Activated T-cell treated with anti-CD3 and anti-CD28 coated beads, Interleukin-2, amount 50 U/mL, for 1 hour (primary cell): ENCODE measurements at regions not wholly inside any gene's neighbourhood (a gene's known extent, or its start where the extent isn't known, plus 50 kb on each side); places are given as distances from the start of the nearest gene placed in this dataset.

Experiments
- DNase-seq: peaks from one replicate; pipeline ENCODE4 v3.0.0-alpha.2; 2020

DNA sequence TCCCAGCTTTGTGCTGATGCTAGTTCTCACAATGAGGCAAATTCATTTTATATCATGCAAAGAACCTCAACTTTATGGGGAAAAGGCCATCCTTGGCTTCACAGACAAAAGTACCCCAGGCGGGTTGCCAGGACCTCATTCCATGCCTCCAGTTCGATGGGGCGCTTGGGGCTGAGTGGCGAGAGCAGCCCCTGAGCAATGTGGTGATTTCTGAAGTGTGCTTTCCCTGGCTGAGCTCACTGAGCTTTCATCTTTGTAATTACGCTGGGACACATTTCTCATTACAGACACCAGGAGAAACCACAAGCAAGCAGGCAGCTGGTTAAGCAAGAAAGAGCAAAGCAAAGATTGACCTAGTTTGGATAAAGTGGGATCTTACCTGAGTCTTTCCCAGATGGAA lies 301.5 kb upstream of the CDH4 start:
- no peak for DNase-seq

GRCh38 chr20:60950974-60951373 lies 301.1 kb upstream of the CDH4 start:
- no peak for DNase-seq

GRCh38 chr20:60952861-60953260 lies 299.2 kb upstream of the CDH4 start:
- DNase-seq, result no peak

GRCh38 chr20:60953321-60953720 lies 298.7 kb upstream of the CDH4 start:
- DNase-seq, result no peak

- no peak for DNase-seq
Observed at GRCh38 chr20:60955706-60956105, 296.4 kb upstream of the CDH4 start.

GRCh38 chr20:60956194-60956593 lies 295.9 kb upstream of the CDH4 start:
- no peak for DNase-seq

DNA sequence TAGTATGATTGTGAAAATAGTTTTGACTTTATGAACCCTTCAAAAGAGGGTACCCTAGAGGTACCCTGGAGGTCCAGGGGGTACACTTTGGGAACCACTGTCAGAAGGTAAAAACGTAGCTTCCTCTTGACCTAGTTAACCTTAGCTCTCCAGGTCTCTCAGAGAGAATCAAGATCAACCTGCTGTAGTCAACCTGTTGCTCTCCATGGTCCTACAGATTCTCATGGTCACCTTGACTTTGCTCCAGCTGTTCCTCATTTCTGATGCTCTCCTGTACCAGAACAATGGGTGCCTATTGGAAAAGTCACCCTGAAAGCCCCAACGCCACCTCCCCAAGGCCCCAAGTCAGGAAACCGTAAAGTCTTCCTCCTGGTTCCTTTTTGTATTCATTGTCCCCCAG lies 294.4 kb upstream of the CDH4 start:
- DNase-seq, result no peak

- DNase-seq, result no peak
Observed at GRCh38 chr20:60959971-60960370, 292.1 kb upstream of the CDH4 start.

DNA sequence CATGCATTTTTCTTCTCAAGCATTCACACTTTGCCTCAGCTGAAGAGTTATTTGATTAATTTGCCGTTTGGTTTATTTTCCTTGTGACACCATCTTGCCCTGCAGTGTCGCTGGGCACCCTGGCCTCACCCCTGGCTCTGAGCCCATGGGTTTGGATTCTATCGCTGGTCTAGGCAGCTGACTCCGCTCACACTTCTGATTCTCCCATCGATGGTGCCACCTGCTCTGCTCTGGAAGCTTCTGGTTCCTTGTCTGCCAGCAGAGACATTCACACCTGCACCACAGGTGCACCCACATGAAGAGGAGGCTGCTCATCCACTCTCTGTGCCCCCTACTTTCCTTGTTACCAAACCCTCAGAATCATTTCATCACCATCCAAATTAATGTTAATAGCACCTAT lies 291.6 kb upstream of the CDH4 start:
- DNase-seq, result no peak

- no peak for DNase-seq
Observed at GRCh38 chr20:60961551-60961950, 290.5 kb upstream of the CDH4 start.

GRCh38 chr20:60962367-60963045 lies 289.6 kb upstream of the CDH4 start:
- DNase-seq, result no peak

DNA sequence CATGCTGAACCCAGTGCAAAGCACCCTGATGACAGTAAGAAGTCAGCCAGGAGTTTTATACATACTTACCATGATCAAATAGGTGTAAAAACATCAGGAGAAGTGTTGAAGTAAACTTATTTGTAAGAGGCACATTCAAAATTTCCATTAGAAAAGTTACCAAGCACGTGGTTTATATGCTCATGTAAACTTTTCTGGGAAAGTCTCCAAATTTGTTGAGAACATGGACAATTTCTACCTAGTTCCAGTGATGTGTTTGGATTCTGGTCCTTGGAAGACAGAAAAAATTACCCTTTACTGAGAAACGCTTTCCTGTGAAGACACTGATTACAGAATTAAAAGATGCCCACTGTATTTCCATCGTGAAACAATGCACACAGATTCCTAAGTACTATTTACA lies 288.9 kb upstream of the CDH4 start:
- DNase-seq, result no peak

DNA sequence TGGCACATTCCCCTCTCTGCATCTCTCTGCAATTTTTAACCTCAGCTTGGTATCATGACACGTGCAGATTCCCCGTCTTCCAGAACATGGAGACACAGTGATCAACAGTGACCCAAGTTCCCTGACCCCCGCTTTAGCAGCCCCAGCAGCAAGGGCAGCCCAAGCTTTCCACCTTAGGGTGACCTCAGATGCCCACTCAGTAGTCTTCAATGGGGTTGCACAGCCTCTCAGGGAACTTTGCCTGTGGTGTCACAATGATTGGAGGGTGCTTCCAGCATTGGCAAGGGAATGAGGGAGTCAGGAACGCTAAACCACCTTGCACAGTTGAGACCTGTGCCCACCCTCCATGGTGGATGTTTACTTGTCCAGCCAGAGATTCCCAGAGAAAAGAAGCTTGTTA lies 287.1 kb upstream of the CDH4 start:
- DNase-seq, result no peak

DNA sequence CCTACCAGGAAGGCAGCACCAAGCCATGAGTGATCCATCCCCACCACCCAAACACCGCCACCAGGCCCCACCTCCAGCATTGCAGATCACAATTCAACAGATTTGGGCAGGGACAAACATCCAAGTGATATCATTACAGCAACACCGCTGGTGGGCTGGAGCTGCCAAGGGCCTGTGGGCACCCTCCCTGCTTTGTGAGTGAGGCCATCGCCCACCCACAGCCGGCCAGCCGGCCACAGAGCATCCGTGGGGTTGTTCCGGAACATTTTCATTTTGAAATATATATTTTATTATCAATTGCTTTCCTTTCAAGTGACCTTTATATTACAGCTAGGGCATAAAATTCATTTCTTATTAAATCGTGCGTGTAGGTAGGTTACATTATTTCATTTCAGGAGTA lies 286.0 kb upstream of the CDH4 start:
- DNase-seq, result no peak

DNA sequence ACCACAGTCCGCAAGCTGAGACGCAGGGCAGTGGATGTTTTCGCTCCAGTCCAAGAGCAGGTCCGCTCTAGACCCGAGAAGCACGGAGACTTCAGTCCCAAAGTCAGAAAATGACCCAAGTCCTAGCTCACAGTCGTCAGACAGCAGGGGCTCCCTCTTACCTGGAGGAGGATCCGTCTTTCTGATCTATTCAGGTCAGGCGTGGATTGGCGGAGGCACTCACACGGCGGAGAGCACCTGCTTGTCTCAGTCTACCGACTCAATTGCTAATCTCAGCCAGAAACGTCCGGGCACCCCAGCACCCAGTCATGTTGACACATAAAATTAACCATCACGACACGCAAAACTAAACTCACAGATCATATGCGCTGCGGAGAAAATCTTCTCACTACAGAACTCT lies 285.3 kb upstream of the CDH4 start:
- DNase-seq, result no peak

DNA sequence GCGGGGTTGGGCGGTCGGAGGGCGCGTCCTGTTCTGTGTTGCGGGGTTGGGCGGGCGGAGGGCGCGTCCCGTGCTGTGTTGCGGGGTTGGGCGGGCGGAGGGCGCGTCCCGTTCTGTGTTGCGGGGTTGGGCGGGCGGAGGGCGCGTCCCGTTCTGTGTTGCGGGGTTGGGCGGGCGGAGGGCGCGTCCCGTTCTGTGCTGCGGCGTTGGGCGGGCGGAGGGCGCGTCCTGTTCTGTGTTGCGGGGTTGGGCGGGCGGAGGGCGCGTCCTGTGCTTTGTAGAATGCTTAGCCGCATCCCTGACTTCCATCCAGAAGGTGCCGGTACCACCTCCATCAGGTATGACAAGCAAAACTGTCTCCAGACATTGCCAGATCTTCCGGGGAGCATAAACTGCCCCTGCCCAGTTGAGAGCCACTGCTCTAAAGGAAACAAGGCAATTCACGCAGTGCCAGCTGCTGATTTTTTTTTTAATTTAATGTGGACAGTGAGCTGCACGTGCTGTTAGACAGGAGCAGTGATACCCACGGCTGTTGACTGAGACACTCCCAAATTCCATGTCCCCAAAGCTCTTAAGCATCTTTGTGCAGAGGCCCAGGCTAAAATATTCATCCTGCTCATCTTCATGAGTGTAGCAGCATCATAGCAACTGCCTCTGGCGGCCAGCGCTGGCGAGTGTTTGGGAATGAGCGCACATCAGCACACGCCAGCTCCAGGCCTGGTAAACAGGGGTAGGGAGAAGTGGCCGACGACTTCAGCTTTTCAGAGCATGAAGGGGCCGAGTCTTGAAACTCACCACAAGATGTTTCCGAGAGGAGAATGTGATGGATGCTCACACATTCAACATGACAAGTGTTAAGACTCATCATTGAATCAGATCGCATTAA lies 284.4 kb upstream of the CDH4 start:
- DNase-seq, result no peak

DNA sequence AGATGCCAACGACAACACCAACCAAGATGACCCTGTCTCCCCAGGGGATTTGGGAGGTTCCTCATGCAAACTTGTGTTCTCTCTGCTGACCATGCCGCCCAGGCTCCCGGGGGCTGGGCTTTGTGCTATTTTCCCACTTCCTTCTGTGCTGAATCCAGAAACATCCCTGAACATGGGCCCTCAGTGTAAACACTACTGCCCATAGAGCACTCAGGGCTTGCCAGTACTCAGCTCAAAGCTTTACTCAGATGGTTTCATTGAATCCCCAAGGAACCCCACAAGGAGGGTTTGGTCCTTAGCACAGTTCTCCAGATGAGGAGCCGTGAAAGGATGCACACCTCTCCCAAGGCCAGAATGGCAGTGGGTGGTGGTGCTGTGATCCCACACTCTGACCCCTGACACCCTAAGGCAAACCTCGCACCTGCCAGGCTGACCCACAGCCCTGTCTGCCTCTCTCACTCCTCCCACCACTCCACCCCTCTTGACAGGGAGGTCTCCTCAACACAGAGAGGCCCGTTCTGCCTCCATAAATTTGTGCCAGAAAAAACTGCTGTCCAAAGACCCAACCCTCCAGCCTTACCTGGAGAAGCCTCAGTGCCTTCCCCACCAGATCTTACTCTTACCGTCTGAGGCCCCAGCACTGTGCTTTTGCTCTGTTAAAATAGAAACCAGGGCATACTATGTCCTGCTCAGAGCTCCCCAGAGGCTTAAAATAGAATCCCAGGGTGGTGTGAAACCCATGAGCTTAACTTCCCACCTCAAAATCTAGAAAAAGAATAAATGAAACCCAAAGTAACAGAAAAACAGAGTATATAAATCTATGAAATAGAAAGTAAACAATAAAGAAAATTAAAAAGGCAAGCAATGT lies 283.0 kb upstream of the CDH4 start:
- no peak for DNase-seq

DNA sequence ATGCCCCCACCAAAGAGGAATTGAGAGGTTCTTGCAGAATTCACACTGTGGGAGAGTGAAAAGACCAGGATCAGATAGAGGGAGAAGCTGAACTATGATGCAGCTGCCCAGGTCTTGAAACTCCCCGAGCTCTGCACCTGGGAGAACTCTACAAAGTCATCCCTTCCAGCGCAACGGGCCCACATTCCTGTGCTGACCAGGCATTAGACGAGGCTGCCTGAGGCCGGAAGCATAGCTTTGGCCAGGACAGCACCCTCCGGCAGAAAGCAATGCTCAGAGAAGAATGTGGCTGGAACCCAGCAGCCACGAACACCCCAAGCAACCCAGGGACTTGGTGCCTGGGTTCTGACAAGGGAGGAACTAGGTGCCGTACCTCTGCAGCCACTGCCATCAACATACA lies 281.5 kb upstream of the CDH4 start:
- no peak for DNase-seq

- no peak for DNase-seq
Observed at GRCh38 chr20:60974022-60974421, 278.0 kb upstream of the CDH4 start.

- DNase-seq, result no peak
Observed at GRCh38 chr20:60974441-60974945, 277.6 kb upstream of the CDH4 start.

GRCh38 chr20:60976139-60976538 lies 275.9 kb upstream of the CDH4 start:
- no peak for DNase-seq

- no peak for DNase-seq
Observed at GRCh38 chr20:60976913-60977312, 275.1 kb upstream of the CDH4 start.

- no peak for DNase-seq
Observed at GRCh38 chr20:60977901-60978300, 274.2 kb upstream of the CDH4 start.
